RWPE2 (cell line): ENCODE measurements at regions not wholly inside any gene's neighbourhood (a gene's known extent, or its start where the extent isn't known, plus 50 kb on each side); places are given as distances from the start of the nearest gene placed in this dataset.

Experiments
- ATAC-seq: fragments of 200-7000 bp; cut with Tn5 transposase; 3 replicates; pipeline ENCODE4 v1.9.1; 2021; ENCODE audit warnings: low read depth
- DNase-seq: peaks from one replicate; pipeline ENCODE4 v3.0.0-alpha.2; 2020; ENCODE audit warnings: low spot score
- H3K27ac ChIP-seq: fragments of 450-650 bp; 2 replicates; pipeline ENCODE4 v1.5.1; 2017; ENCODE audit warnings: mild to moderate bottlenecking; ENCODE audit not compliant: poor library complexity, severe bottlenecking
- H3K27me3 ChIP-seq: fragments of 250-450 bp; sonication (Bioruptor Pico); 2 replicates; pipeline ENCODE4 v1.5.1; 2021; ENCODE audit warnings: mild to moderate bottlenecking, moderate library complexity; ENCODE audit not compliant: insufficient read depth, poor library complexity, severe bottlenecking
- H3K36me3 ChIP-seq: fragments of 250-450 bp; sonication (Bioruptor Pico); 2 replicates; pipeline ENCODE4 v1.5.1; 2020; ENCODE audit warnings: low read depth, mild to moderate bottlenecking, moderate library complexity
- H3K4me1 ChIP-seq: fragments of 250-450 bp; sonication (Bioruptor Pico); 2 replicates; pipeline ENCODE4 v1.5.1; 2021; ENCODE audit warnings: mild to moderate bottlenecking, moderate library complexity; ENCODE audit not compliant: insufficient read depth, poor library complexity, severe bottlenecking
- H3K4me3 ChIP-seq: fragments of 250-450 bp; sonication (Bioruptor Pico); 2 replicates; pipeline ENCODE4 v1.5.1; 2021; ENCODE audit warnings: mild to moderate bottlenecking, moderate library complexity; ENCODE audit not compliant: severe bottlenecking
- H3K9me3 ChIP-seq: fragments of 250-450 bp; sonication (Bioruptor Pico); 2 replicates; pipeline ENCODE4 v1.5.1; 2021; ENCODE audit warnings: mild to moderate bottlenecking, moderate library complexity; ENCODE audit not compliant: severe bottlenecking
- TF ChIP-seq, protein P1 (sequence below): fragments of 450-650 bp; IDR thresholded peaks from one replicate; pipeline ENCODE4 v1.5.1; 2017; ENCODE audit warnings: mild to moderate bottlenecking, moderate library complexity; ENCODE audit not compliant: poor library complexity, severe bottlenecking

DNA sequence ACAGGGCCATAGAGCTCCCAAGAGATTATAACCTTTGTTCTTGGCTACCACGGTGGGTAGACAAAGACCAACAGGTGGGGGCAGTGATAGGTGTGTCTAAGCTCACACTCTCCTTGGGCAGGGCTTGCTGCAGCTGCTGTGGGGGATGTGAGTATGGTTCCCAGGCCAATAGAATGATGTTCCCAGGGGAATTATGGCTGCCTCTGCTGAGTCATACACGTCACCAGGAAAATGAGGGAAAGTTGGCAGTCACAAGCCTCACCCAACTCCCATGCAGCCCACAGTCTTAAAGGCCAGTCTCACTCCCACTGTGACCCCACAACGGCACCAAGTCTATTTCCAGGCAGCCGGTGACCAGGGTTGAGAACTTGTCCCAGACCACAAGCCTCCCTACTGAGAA, 453.4 kb upstream of the PODXL start:
- Histone ChIP-seq H3K4me1 (peaks cover 6% of the 10 kb centered on the region), H3K9me3 (peaks cover 3% of the 10 kb centered on the region), H3K27me3 (no peaks in the 10 kb centered on the region), H3K36me3 (no peaks in the 10 kb centered on the region), H3K4me3 (no peak overlapping the region), H3K27ac (no peak overlapping the region)
- TF ChIP-seq, protein P1, sequence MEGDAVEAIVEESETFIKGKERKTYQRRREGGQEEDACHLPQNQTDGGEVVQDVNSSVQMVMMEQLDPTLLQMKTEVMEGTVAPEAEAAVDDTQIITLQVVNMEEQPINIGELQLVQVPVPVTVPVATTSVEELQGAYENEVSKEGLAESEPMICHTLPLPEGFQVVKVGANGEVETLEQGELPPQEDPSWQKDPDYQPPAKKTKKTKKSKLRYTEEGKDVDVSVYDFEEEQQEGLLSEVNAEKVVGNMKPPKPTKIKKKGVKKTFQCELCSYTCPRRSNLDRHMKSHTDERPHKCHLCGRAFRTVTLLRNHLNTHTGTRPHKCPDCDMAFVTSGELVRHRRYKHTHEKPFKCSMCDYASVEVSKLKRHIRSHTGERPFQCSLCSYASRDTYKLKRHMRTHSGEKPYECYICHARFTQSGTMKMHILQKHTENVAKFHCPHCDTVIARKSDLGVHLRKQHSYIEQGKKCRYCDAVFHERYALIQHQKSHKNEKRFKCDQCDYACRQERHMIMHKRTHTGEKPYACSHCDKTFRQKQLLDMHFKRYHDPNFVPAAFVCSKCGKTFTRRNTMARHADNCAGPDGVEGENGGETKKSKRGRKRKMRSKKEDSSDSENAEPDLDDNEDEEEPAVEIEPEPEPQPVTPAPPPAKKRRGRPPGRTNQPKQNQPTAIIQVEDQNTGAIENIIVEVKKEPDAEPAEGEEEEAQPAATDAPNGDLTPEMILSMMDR = no peak
- ATAC-seq (no peak), DNase-seq (no peak)

DNA sequence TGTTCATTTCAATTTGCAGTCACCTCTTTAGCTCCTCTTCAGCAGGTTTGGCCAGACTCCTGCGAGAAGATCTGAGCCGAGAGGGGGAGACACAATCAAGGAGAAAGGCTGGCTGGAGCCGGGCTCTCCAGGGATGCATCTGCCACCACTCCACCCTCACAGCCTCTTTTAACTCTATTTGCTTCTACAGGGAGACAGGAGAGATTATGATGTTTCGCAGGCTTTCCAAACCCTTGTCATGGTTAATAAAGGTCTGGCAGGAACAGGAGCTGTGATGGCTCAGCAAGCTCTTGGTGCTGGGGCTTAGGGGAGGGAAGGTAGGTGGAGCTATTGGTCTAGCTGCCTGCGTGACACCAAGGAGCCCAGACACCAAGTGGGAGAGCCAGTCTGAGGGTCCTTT, 448.1 kb upstream of the PODXL start:
- peak; percentile 33; the same call in 2 of the 3 replicates for ATAC-seq
- Histone ChIP-seq H3K27ac (no peak overlapping the region), H3K27me3 (no peaks in the 10 kb centered on the region), H3K4me1 (peaks cover 6% of the 10 kb centered on the region), H3K36me3 (no peaks in the 10 kb centered on the region), H3K9me3 (no peaks in the 10 kb centered on the region), H3K4me3 (no peak overlapping the region)
- DNase-seq = no peak
- TF ChIP-seq, protein P1 = peak; percentile 24

DNA sequence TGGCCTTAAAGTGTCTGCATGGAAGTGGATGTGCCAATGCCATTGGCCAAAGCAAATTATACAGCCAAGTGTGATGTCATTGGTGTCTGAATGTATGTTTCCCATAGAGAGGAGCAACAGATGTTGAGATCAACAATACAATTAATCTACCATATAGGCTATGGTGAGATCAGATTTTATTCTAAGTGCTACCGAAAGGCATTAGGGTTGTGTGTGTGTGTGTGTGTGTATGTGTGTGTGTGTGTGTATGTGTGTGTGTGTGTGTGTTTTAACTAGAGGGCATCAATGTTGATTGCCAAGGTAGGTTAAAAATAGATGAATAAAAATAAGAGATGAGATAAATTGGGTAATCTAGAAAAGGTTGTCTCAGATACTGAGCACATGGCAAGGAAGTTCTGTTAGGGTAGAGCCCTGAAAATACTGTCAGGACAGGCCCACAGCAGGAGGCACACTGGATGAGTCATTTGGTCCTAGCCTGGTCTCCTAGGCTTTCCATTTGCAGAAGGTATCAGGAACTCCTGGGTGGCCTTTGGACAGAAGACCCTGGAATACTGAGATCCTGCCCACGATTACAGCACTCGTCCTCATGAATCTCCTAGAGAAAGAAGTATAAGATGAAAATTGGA, 446.0 kb upstream of the PODXL start:
- TF ChIP-seq, protein P1 = no peak
- no peaks in the 10 kb centered on the region for H3K27me3 ChIP-seq
- peaks cover 6% of the 10 kb centered on the region for H3K4me1 ChIP-seq
- no peaks in the 10 kb centered on the region for H3K36me3 ChIP-seq
- no peaks in the 10 kb centered on the region for H3K9me3 ChIP-seq
- ATAC-seq (no peak), DNase-seq (no peak)
- no peak overlapping the region for H3K4me3 ChIP-seq
- no peak overlapping the region for H3K27ac ChIP-seq

DNA sequence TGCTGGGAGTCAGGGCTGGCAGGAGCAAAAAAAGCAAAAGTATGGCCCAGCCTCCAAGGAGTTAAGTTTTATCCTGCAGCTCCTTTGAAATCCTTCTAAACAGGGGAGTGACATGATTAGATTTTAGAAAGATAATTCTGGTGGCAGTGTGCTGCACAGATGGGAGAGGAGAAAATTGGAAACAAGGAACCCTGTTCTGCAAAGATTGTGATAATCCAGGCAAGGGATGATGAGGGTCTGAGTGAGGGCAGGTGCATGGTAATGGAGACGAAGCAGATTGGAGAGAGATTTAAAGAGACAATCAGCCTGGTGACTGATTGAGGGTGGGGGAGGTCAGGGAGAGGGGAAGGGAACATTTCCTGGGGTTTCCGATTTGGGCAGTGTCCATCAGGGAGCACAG, 444.7 kb upstream of the PODXL start:
- no peaks in the 10 kb centered on the region for H3K9me3 ChIP-seq
- no peak overlapping the region for H3K27ac ChIP-seq
- no peak for DNase-seq
- no peaks in the 10 kb centered on the region for H3K36me3 ChIP-seq
- no peak for ATAC-seq
- H3K27me3 ChIP-seq = no peaks in the 10 kb centered on the region
- H3K4me1 ChIP-seq = peaks cover 3% of the 10 kb centered on the region
- H3K4me3 ChIP-seq = no peak overlapping the region
- TF ChIP-seq, protein P1 = no peak

DNA sequence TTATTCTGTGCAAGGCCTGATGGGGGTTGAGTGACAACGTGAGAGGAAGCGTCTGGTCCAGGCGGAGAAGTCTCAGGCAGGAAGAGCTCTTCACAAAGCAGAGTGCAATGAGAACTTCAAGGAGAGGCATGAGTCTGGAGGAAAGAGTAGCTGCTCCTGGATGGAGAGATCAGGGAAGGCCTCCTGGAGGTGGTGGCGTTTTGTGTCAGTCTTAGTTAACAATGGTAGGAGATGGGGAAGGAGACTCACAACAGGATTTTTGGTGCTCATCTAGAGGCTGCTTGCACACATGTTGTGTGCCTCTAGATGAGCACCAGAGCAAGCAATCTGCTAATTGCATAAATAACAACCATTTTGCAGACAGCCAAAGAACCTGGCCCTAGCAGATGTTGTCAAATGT, 442.8 kb upstream of the PODXL start:
- DNase-seq (no peak), ATAC-seq (no peak)
- no peak overlapping the region for H3K27ac ChIP-seq
- H3K4me1 ChIP-seq = no peaks in the 10 kb centered on the region
- H3K36me3 ChIP-seq = no peaks in the 10 kb centered on the region
- TF ChIP-seq, protein P1 = no peak
- no peaks in the 10 kb centered on the region for H3K9me3 ChIP-seq
- no peaks in the 10 kb centered on the region for H3K27me3 ChIP-seq
- no peak overlapping the region for H3K4me3 ChIP-seq
